ENCODE measurements at regions not wholly inside any gene's neighbourhood (a gene's known extent, or its start where the extent isn't known, plus 50 kb on each side); places are given as distances from the start of the nearest gene placed in this dataset.

DNA sequence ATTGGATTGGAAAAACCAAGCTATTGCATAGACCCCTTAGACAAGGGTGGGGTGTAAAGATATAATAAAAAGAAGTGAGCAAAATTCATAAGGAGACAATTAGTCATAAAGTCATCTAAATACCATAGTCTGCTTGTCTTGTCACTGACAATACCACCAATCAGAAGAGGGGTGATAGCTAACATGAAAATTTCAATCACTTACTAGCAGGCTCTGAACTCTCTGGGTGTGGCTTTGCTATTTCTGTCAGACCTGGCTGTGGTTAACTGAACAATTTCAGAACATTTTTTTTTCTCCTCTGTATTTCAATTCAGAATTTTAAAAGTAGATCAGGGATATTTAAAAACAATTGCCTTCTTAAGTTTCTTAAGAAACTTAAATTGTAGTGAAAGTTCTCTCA is 158.5 kb upstream of the PRMT6 start:
- Histone ChIP-seq H3K4me3 (ENCODE audit: low read depth, low read length, poor library complexity, severe bottlenecking) (no peak overlapping the region), H3K9me3 (ENCODE audit: low read length) (no peaks in the 10 kb centered on the region), H4K20me1 (ENCODE audit: insufficient read depth, low read length) (no peaks in the 10 kb centered on the region), H2AFZ (ENCODE audit: low read length) (no peak overlapping the region), H3K9me2 (ENCODE audit: insufficient read depth, low read length) (no peaks in the 10 kb centered on the region), H3K36me3 (ENCODE audit: insufficient read depth, low read length) (no peaks in the 10 kb centered on the region), H3K79me2 (ENCODE audit: insufficient read depth, low read depth, low read length) (no peaks in the 10 kb centered on the region), H3K4me1 (ENCODE audit: insufficient read depth, low read length, poor library complexity, severe bottlenecking) (no peaks in the 10 kb centered on the region), H3K27ac (ENCODE audit: low read depth, low read length, poor library complexity, severe bottlenecking) (no peak overlapping the region), H3K4me2 (ENCODE audit: low read length) (no peak overlapping the region)
- POLR2A ChIA-PET = no interaction called here
- intact Hi-C loops (cut with micrococcal nuclease; ENCODE audit: unreplicated experiment) = no loop called here
- TF ChIP-seq, protein P1, sequence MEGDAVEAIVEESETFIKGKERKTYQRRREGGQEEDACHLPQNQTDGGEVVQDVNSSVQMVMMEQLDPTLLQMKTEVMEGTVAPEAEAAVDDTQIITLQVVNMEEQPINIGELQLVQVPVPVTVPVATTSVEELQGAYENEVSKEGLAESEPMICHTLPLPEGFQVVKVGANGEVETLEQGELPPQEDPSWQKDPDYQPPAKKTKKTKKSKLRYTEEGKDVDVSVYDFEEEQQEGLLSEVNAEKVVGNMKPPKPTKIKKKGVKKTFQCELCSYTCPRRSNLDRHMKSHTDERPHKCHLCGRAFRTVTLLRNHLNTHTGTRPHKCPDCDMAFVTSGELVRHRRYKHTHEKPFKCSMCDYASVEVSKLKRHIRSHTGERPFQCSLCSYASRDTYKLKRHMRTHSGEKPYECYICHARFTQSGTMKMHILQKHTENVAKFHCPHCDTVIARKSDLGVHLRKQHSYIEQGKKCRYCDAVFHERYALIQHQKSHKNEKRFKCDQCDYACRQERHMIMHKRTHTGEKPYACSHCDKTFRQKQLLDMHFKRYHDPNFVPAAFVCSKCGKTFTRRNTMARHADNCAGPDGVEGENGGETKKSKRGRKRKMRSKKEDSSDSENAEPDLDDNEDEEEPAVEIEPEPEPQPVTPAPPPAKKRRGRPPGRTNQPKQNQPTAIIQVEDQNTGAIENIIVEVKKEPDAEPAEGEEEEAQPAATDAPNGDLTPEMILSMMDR (conservative IDR thresholded peaks at IDR 0.05; ENCODE audit: low read length) = no peak
- no peak for DNase-seq (ENCODE audit: low spot score)
- BruUV-seq (replicated peaks) = no TSS peak
- CTCF ChIA-PET (ENCODE audit: unreplicated experiment) = no interaction called here

- ChIA-PET POLR2A (interaction anchor here (0.5 to 0.7 kb wide), 2 partner anchors 77 to 319 kb away, joined by 3 to 5 read pairs; no protein-coding TSS in a partner anchor), CTCF (ENCODE audit: unreplicated experiment) (no interaction called here)
- Histone ChIP-seq H3K4me2 (ENCODE audit: low read length) (no peak overlapping the region), H3K4me3 (ENCODE audit: low read depth, low read length, poor library complexity, severe bottlenecking) (no peak overlapping the region), H3K9me3 (ENCODE audit: low read length) (peaks cover 1% of the 10 kb centered on the region; the same call in 1 of the 2 replicates), H2AFZ (ENCODE audit: low read length) (no peak overlapping the region), H3K9me2 (ENCODE audit: insufficient read depth, low read length) (no peaks in the 10 kb centered on the region), H3K36me3 (ENCODE audit: insufficient read depth, low read length) (no peaks in the 10 kb centered on the region), H3K4me1 (ENCODE audit: insufficient read depth, low read length, poor library complexity, severe bottlenecking) (no peaks in the 10 kb centered on the region), H3K27ac (ENCODE audit: low read depth, low read length, poor library complexity, severe bottlenecking) (no peak overlapping the region), H4K20me1 (ENCODE audit: insufficient read depth, low read length) (no peaks in the 10 kb centered on the region), H3K79me2 (ENCODE audit: insufficient read depth, low read depth, low read length) (no peaks in the 10 kb centered on the region)
- intact Hi-C loops (cut with micrococcal nuclease; ENCODE audit: unreplicated experiment) = no loop called here
- no peak for TF ChIP-seq EZH2phosphoT487 (IDR thresholded peaks at IDR 0.05; ENCODE audit: borderline replicate concordance, low read depth, low read length)
- TF ChIP-seq, protein P1 (conservative IDR thresholded peaks at IDR 0.05; ENCODE audit: low read length) = no peak
- BruUV-seq (replicated peaks) = no TSS peak
- no peak for DNase-seq (ENCODE audit: low spot score)
Observed at GRCh38 chr1:106899644-106900043, 156.8 kb upstream of the PRMT6 start.

DNA sequence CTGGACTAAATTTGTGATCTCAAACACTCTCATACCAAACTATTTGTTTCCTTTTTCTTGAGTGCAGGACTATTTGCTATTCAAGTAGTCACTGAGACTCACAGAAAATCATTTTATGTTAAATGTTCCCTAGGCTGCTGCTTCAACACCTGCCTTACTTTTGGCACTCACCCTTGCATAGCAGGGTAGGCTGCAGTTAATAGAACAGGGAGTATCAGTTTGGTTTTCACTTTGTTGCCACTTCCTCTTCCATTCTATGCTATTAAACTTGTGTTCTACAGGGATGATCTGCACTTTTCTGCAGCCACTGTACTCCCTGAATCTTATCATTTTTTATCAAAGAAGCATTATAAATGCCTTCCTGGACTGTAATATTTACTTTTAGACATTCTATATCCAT is 148.7 kb upstream of the PRMT6 start:
- Histone ChIP-seq H3K4me1 (ENCODE audit: insufficient read depth, low read length, poor library complexity, severe bottlenecking) (peaks cover 28% of the 10 kb centered on the region), H3K4me3 (ENCODE audit: low read depth, low read length, poor library complexity, severe bottlenecking) (peak overlapping the region; percentile 46), H4K20me1 (ENCODE audit: insufficient read depth, low read length) (no peaks in the 10 kb centered on the region), H3K9me2 (ENCODE audit: insufficient read depth, low read length) (no peaks in the 10 kb centered on the region), H3K27ac (ENCODE audit: low read depth, low read length, poor library complexity, severe bottlenecking) (peak overlapping the region; percentile 95), H3K36me3 (ENCODE audit: insufficient read depth, low read length) (peaks cover 12% of the 10 kb centered on the region), H3K4me2 (ENCODE audit: low read length) (peak overlapping the region; percentile 66), H2AFZ (ENCODE audit: low read length) (peak overlapping the region; percentile 65), H3K79me2 (ENCODE audit: insufficient read depth, low read depth, low read length) (no peaks in the 10 kb centered on the region), H3K9me3 (ENCODE audit: low read length) (peaks cover 26% of the 10 kb centered on the region; the same call in 1 of the 2 replicates)
- DNase-seq (ENCODE audit: low spot score) = peak; percentile 88
- ChIA-PET CTCF (ENCODE audit: unreplicated experiment) (no interaction called here), POLR2A (interaction anchor here (0.7 kb wide), 1 partner anchor 100 kb away, joined by 3 read pairs; no protein-coding TSS in a partner anchor)
- TF ChIP-seq, protein P1 (conservative IDR thresholded peaks at IDR 0.05; ENCODE audit: low read length) = no peak
- intact Hi-C loops (cut with micrococcal nuclease; ENCODE audit: unreplicated experiment) = loop anchor here (2.0 to 5.0 kb wide), 3 partner anchors 15 to 235 kb away; partner anchors contain the start of genes NTNG1 and PRMT6
- no TSS peak for BruUV-seq (replicated peaks)

Measured in OCI-LY7 (cell line).